Panc1 (cell line): ENCODE measurements at regions not wholly inside any gene's neighbourhood (a gene's known extent, or its start where the extent isn't known, plus 50 kb on each side); places are given as distances from the start of the nearest gene placed in this dataset.

Experiments
- ATAC-seq: fragments of 200-7000 bp; cut with Tn5 transposase; 2 replicates; pipeline ENCODE4 v1.9.1; 2020; ENCODE audit warnings: mild to moderate bottlenecking, moderate library complexity
- BruUV-seq: library from RNA; stranded (reverse); fragments of 400-500 nt; replicated peaks from 2 replicates; lab custom pipeline; 2021; lab: Mats Ljungman, UMichigan
- CTCF ChIA-PET: fragments of 300-600 bp; sonication (Branson Sonifier 250); formaldehyde crosslinking; loops from one replicate; lab custom pipeline; 2022; ENCODE audit warnings: antibody characterized with exemption; lab: Charles Lee
- POLR2A ChIA-PET: fragments of 300-600 bp; sonication (Branson Sonifier 250); formaldehyde crosslinking; loops from one replicate; lab custom pipeline; 2022; ENCODE audit warnings: antibody characterized with exemption; lab: Charles Lee
- DNase-seq: peaks from one replicate; pipeline ENCODE4 v3.0.0-alpha.2; 2010; ENCODE audit warnings: low read depth, low spot score
- H3K27ac ChIP-seq: 2 replicates; pipeline ENCODE4 v1.5.1; 2011; ENCODE audit warnings: mild to moderate bottlenecking, low read length, inconsistent platforms
- H3K27me3 ChIP-seq: fragments of 200-500 bp; sonication (Bioruptor generic); 2 replicates; pipeline ENCODE4 v1.6.0; 2014; ENCODE audit warnings: low read length, inconsistent platforms; ENCODE audit not compliant: control insufficient read depth, insufficient read depth
- H3K36me3 ChIP-seq: fragments of 200-500 bp; sonication (Bioruptor generic); 2 replicates; pipeline ENCODE4 v1.5.1; 2014; ENCODE audit warnings: inconsistent platforms, mild to moderate bottlenecking, low read length, moderate library complexity; ENCODE audit not compliant: control insufficient read depth, insufficient read depth
- H3K4me1 ChIP-seq: 2 replicates; pipeline ENCODE4 v1.5.1; 2011; ENCODE audit warnings: inconsistent platforms, mild to moderate bottlenecking, low read length, moderate library complexity; ENCODE audit not compliant: control insufficient read depth, insufficient read depth
- H3K4me3 ChIP-seq, 2 experiments: 2 replicates each; pipeline ENCODE4 v1.5.1; 2011 to 2012; ENCODE audit warnings: low read depth in 2 of 2, low read length in 2 of 2, mild to moderate bottlenecking in 2 of 2, inconsistent platforms in 1 of 2, moderate library complexity in 1 of 2
- H3K9me3 ChIP-seq: fragments of 200-500 bp; sonication (Bioruptor generic); 2 replicates; pipeline ENCODE4 v1.5.1; 2014; ENCODE audit warnings: low read depth, mild to moderate bottlenecking, inconsistent platforms, low read length, moderate library complexity; ENCODE audit not compliant: control insufficient read depth, insufficient read depth
- POLR2AphosphoS5 ChIP-seq: IDR thresholded peaks from 2 replicates; pipeline ENCODE4 v1.6.1; 2012; ENCODE audit warnings: mild to moderate bottlenecking, low read depth, low read length, moderate library complexity
- REST ChIP-seq, 2 experiments: IDR thresholded peaks; 2 replicates each; pipeline ENCODE4 v1.6.1; 2011 to 2012; ENCODE audit warnings: low read depth in 2 of 2, control low read depth in 1 of 2, low read length in 1 of 2, mild to moderate bottlenecking in 1 of 2, moderate library complexity in 1 of 2; ENCODE audit not compliant: insufficient read depth in 1 of 2
- SIN3A ChIP-seq: IDR thresholded peaks from 2 replicates; pipeline ENCODE4 v1.6.1; 2012; ENCODE audit warnings: low read depth, mild to moderate bottlenecking, low read length, moderate library complexity, borderline replicate concordance; ENCODE audit not compliant: insufficient read depth
- TCF7L2 ChIP-seq: IDR thresholded peaks from 2 replicates; pipeline ENCODE4 v1.6.1; 2011; ENCODE audit warnings: mild to moderate bottlenecking, low read depth, low read length, inconsistent platforms
- in situ Hi-C: cut with HindIII; loops from 2 replicates; pipeline ENCODE4 v1.10.0; 2016; ENCODE audit warnings: low sequenced_read_pairs, low pct_unique_long_range_greater_than_20kb
- intact Hi-C: fragments of 100-400 bp; cut with micrococcal nuclease; formaldehyde crosslinking; loops from one replicate; pipeline ENCODE4 v1.10.0; 2022; ENCODE audit not compliant: unreplicated experiment
- TF ChIP-seq, protein P1 (sequence below): fragments of 450-650 bp; IDR thresholded peaks from 2 replicates; pipeline ENCODE4 v1.5.1; 2017; ENCODE audit warnings: mild to moderate bottlenecking

DNA sequence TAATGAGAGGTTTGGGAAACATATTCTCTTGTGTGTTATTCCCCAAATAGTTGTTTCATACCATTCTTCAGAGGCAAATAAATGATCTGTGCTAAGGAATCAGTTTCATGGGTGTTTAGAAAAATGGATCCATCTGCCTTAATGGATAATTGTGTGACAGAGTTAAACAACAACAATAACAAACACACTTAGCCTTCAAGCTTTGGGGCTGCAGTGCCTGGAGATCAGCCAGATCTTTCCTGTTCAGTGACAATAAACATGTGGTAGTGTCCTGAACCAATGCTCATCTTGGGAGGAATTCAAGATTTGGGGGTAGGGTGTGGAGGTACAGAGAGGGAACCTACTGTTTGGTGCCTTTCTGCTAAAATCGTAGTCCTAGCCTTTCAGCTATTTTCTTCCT, 93.7 kb upstream of the PRICKLE1 start:
- H3K27me3 ChIP-seq: no peaks in the 10 kb centered on the region
- no peaks in the 10 kb centered on the region for H3K9me3 ChIP-seq
- POLR2A ChIA-PET: no interaction called here
- in situ Hi-C loops: no loop called here
- ATAC-seq (no peak), DNase-seq (no peak)
- H3K4me1 ChIP-seq: no peaks in the 10 kb centered on the region
- BruUV-seq: no TSS peak
- CTCF ChIA-PET: no interaction called here
- H3K27ac ChIP-seq: no peak overlapping the region; the same call in 1 of the 2 replicates
- H3K36me3 ChIP-seq: no peaks in the 10 kb centered on the region
- no peak overlapping the region for H3K4me3 ChIP-seq
- intact Hi-C loops: no loop called here
- no peak for TF ChIP-seq TCF7L2
- TF ChIP-seq, protein P1, sequence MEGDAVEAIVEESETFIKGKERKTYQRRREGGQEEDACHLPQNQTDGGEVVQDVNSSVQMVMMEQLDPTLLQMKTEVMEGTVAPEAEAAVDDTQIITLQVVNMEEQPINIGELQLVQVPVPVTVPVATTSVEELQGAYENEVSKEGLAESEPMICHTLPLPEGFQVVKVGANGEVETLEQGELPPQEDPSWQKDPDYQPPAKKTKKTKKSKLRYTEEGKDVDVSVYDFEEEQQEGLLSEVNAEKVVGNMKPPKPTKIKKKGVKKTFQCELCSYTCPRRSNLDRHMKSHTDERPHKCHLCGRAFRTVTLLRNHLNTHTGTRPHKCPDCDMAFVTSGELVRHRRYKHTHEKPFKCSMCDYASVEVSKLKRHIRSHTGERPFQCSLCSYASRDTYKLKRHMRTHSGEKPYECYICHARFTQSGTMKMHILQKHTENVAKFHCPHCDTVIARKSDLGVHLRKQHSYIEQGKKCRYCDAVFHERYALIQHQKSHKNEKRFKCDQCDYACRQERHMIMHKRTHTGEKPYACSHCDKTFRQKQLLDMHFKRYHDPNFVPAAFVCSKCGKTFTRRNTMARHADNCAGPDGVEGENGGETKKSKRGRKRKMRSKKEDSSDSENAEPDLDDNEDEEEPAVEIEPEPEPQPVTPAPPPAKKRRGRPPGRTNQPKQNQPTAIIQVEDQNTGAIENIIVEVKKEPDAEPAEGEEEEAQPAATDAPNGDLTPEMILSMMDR: no peak
- no peak for TF ChIP-seq POLR2AphosphoS5
- no peak for TF ChIP-seq REST (IDR thresholded peaks at IDR 0.05; ENCODE audit: insufficient read depth in 1 of 2, low read depth in 2 of 2, low read length in 1 of 2)

GRCh38 chr12:42679466-42679865, 89.9 kb upstream of the PRICKLE1 start:
- CTCF ChIA-PET: interaction anchor here (0.5 kb wide), 1 partner anchor 11 kb away, joined by 3 read pairs; no protein-coding TSS in a partner anchor
- BruUV-seq: no TSS peak

More at GRCh38 chr12:42679466-42679865, 89.9 kb upstream of the PRICKLE1 start:
- ATAC-seq (no peak), DNase-seq (no peak)
- no peaks in the 10 kb centered on the region for H3K4me1 ChIP-seq
- no peaks in the 10 kb centered on the region for H3K9me3 ChIP-seq
- POLR2A ChIA-PET: no interaction called here
- intact Hi-C loops (no loop called here), in situ Hi-C loops (no loop called here)
- no peaks in the 10 kb centered on the region for H3K36me3 ChIP-seq
- no peak for TF ChIP-seq SIN3A
- TF ChIP-seq, protein P1: no peak
- no peak for TF ChIP-seq POLR2AphosphoS5
- no peak for TF ChIP-seq REST (IDR thresholded peaks at IDR 0.05; ENCODE audit: insufficient read depth in 1 of 2, low read depth in 2 of 2, low read length in 1 of 2)
- TF ChIP-seq TCF7L2: no peak
- no peak overlapping the region for H3K27ac ChIP-seq
- H3K4me3 ChIP-seq: no peak overlapping the region
- H3K27me3 ChIP-seq: no peaks in the 10 kb centered on the region
